ENCODE measurements at regions not wholly inside any gene's neighbourhood (a gene's known extent, or its start where the extent isn't known, plus 50 kb on each side); places are given as distances from the start of the nearest gene placed in this dataset.

GRCh38 chr2:8239531-8240088 lies 442.2 kb upstream of the ID2 start:
- Mint-ChIP-seq H3K27me3 (ENCODE audit: insufficient read depth, unreplicated experiment) (peaks cover 8% of the 10 kb centered on the region), H3K4me1 (ENCODE audit: low read depth, unreplicated experiment) (no peaks in the 10 kb centered on the region), H3K27ac (ENCODE audit: unreplicated experiment) (no peak overlapping the region), H3K36me3 (ENCODE audit: insufficient read depth, unreplicated experiment) (no peaks in the 10 kb centered on the region), H3K4me3 (ENCODE audit: unreplicated experiment) (no peak overlapping the region), H3K9me3 (ENCODE audit: unreplicated experiment) (no peaks in the 10 kb centered on the region)
- intact Hi-C loops (cut with micrococcal nuclease; ENCODE audit: unreplicated experiment), result no loop called here
- POLR2A ChIA-PET, result no interaction called here
- CTCF ChIA-PET, result no interaction called here
- BruUV-seq (replicated peaks), result no TSS peak
- TF ChIP-seq, protein P1, sequence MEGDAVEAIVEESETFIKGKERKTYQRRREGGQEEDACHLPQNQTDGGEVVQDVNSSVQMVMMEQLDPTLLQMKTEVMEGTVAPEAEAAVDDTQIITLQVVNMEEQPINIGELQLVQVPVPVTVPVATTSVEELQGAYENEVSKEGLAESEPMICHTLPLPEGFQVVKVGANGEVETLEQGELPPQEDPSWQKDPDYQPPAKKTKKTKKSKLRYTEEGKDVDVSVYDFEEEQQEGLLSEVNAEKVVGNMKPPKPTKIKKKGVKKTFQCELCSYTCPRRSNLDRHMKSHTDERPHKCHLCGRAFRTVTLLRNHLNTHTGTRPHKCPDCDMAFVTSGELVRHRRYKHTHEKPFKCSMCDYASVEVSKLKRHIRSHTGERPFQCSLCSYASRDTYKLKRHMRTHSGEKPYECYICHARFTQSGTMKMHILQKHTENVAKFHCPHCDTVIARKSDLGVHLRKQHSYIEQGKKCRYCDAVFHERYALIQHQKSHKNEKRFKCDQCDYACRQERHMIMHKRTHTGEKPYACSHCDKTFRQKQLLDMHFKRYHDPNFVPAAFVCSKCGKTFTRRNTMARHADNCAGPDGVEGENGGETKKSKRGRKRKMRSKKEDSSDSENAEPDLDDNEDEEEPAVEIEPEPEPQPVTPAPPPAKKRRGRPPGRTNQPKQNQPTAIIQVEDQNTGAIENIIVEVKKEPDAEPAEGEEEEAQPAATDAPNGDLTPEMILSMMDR (IDR thresholded peaks at IDR 0.05; ENCODE audit: insufficient read depth in 1 of 2, low read depth in 1 of 2, low read length in 1 of 2, severe bottlenecking in 1 of 2, unreplicated experiment in 1 of 2), result no peak
- Histone ChIP-seq H3K27me3 (replicated peaks; ENCODE audit: control insufficient read depth, insufficient read depth, low read length) (no peaks in the 10 kb centered on the region), H3K9me3 (no peaks in the 10 kb centered on the region), H3K4me3 (ENCODE audit: low read depth, low read length) (no peak overlapping the region), H3K36me3 (ENCODE audit: control insufficient read depth, insufficient read depth, low read length) (no peaks in the 10 kb centered on the region), H3K4me1 (no peaks in the 10 kb centered on the region)
- DNase-seq, result no peak

DNA sequence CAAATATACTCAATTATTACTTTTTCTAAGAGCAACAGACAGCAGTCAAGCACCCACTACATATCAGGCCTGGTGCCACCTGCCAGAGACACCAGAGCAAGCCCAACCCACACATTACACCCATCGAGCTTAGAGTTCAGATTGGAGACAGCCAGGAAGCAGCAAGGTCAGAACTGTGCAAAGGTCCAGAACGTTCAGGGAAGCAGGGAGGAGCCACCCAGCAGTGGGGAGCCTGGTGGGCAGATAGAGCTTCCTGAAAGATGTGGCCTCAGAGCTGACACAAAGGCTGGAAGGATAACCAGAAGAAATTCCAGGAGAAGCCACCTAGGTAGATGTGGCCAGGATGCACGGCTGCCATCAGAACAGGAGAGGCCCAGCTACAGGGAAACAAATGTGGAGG lies 440.5 kb upstream of the ID2 start:
- H3K4me1 ChIP-seq, result no peaks in the 10 kb centered on the region
- H3K27me3 Mint-ChIP-seq (ENCODE audit: insufficient read depth, unreplicated experiment), result peaks cover 6% of the 10 kb centered on the region
- no peaks in the 10 kb centered on the region for H3K9me3 Mint-ChIP-seq (ENCODE audit: unreplicated experiment)
- no peaks in the 10 kb centered on the region for H3K36me3 Mint-ChIP-seq (ENCODE audit: insufficient read depth, unreplicated experiment)
- no peaks in the 10 kb centered on the region for H3K9me3 ChIP-seq
- no peaks in the 10 kb centered on the region for H3K4me1 Mint-ChIP-seq (ENCODE audit: low read depth, unreplicated experiment)
- no peaks in the 10 kb centered on the region for H3K36me3 ChIP-seq (ENCODE audit: control insufficient read depth, insufficient read depth, low read length)
- ChIA-PET CTCF (no interaction called here), POLR2A (no interaction called here)
- BruUV-seq (replicated peaks), result no TSS peak
- intact Hi-C loops (cut with micrococcal nuclease; ENCODE audit: unreplicated experiment), result no loop called here
- no peak for DNase-seq
- no peaks in the 10 kb centered on the region for H3K27me3 ChIP-seq (replicated peaks; ENCODE audit: control insufficient read depth, insufficient read depth, low read length)
- no peak overlapping the region for H3K4me3 ChIP-seq (ENCODE audit: low read depth, low read length)
- TF ChIP-seq, protein P1 (IDR thresholded peaks at IDR 0.05; ENCODE audit: insufficient read depth in 1 of 2, low read depth in 1 of 2, low read length in 1 of 2, severe bottlenecking in 1 of 2, unreplicated experiment in 1 of 2), result no peak
- H3K27ac Mint-ChIP-seq (ENCODE audit: unreplicated experiment), result no peak overlapping the region
- H3K4me3 Mint-ChIP-seq (ENCODE audit: unreplicated experiment), result no peak overlapping the region

GRCh38 chr2:8242739-8243138 lies 439.1 kb upstream of the ID2 start:
- Mint-ChIP-seq H3K27ac (ENCODE audit: unreplicated experiment) (no peak overlapping the region), H3K4me3 (ENCODE audit: unreplicated experiment) (no peak overlapping the region), H3K9me3 (ENCODE audit: unreplicated experiment) (no peaks in the 10 kb centered on the region), H3K36me3 (ENCODE audit: insufficient read depth, unreplicated experiment) (no peaks in the 10 kb centered on the region), H3K27me3 (ENCODE audit: insufficient read depth, unreplicated experiment) (peaks cover 6% of the 10 kb centered on the region), H3K4me1 (ENCODE audit: low read depth, unreplicated experiment) (no peaks in the 10 kb centered on the region)
- no peaks in the 10 kb centered on the region for H3K27me3 ChIP-seq (replicated peaks; ENCODE audit: control insufficient read depth, insufficient read depth, low read length)
- no peaks in the 10 kb centered on the region for H3K4me1 ChIP-seq
- intact Hi-C loops (cut with micrococcal nuclease; ENCODE audit: unreplicated experiment), result no loop called here
- no TSS peak for BruUV-seq (replicated peaks)
- H3K4me3 ChIP-seq (ENCODE audit: low read depth, low read length), result no peak overlapping the region
- no peaks in the 10 kb centered on the region for H3K36me3 ChIP-seq (ENCODE audit: control insufficient read depth, insufficient read depth, low read length)
- CTCF ChIA-PET, result no interaction called here
- no peak for DNase-seq
- TF ChIP-seq, protein P1 (IDR thresholded peaks at IDR 0.05; ENCODE audit: insufficient read depth in 1 of 2, low read depth in 1 of 2, low read length in 1 of 2, severe bottlenecking in 1 of 2, unreplicated experiment in 1 of 2), result no peak
- no peaks in the 10 kb centered on the region for H3K9me3 ChIP-seq
- POLR2A ChIA-PET, result no interaction called here

Measured in Caco-2 (cell line).